Pulmonary artery endothelial cell (primary cell): ENCODE measurements at regions not wholly inside any gene's neighbourhood (a gene's known extent, or its start where the extent isn't known, plus 50 kb on each side); places are given as distances from the start of the nearest gene placed in this dataset.

Source experiments
- DNase-seq: peaks from one replicate; pipeline ENCODE4 v3.0.0-alpha.2; 2011; ENCODE audit warnings: low read depth, low spot score

DNA sequence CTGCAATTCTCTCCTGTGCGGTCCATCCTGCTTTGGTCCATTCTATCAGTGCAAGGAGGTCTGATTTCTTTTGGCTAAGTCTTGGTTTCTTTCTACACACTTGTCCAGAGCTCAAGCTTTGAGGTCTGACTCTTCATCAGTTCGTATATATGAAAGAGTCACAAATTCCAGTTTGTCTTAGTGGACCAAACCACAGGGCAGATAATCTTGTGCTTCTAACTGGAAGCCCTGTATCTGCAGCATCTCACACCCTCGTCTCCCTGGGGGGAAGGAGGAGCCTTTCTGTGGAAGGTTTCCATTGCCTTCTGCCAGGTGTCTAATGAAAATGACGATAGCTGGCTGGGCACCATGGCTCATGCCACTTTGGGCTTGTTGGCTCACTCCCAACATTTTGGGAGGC lies 148.5 kb downstream of the SPP2 start:
- DNase-seq, result no peak

DNA sequence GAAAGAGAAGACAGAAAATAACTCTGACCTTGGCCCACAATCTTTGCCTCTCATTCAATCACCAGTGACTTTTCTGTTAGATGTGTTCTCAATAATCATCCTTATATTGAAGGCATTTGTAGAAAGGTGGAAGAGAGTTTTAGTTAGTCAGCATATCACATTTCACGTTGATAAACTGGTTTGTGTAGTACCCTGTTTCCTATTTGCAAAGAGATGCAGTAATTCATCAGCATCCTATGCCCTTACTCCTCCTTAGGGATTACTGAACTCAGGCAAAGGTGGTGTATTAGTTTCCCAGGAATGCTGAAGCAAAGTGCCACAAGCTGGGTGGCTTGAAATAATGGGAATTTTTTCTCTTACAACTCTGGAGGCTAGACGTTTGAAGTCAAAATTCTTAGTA lies 145.0 kb downstream of the SPP2 start:
- no peak for DNase-seq

DNA sequence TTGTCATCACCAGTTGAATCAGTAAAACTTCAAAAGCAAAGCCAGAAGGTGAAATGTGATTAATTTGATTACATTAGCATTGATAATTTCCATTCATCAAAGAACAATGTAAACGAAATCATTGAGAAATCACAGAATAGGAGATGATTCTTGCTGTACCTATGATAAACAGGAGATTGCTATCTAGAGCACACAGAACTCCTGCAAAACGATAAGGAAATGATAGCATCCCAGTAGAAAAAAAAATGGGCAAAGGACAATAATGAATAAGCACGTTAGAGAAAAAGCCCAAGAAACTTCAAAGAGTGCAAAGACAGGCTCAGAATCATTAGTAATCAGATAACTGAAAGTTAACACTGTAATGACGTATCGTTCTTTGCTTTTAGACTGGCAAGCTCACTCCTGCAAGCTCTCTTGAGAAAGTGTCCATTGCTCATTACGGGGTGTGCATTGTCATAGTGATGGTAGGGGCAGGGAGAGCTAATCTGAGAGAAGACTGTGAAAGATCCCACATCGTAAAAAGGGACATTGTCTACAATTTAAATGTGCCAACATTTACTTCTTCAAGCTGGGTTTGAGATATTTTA lies 143.6 kb downstream of the SPP2 start:
- no peak for DNase-seq

DNA sequence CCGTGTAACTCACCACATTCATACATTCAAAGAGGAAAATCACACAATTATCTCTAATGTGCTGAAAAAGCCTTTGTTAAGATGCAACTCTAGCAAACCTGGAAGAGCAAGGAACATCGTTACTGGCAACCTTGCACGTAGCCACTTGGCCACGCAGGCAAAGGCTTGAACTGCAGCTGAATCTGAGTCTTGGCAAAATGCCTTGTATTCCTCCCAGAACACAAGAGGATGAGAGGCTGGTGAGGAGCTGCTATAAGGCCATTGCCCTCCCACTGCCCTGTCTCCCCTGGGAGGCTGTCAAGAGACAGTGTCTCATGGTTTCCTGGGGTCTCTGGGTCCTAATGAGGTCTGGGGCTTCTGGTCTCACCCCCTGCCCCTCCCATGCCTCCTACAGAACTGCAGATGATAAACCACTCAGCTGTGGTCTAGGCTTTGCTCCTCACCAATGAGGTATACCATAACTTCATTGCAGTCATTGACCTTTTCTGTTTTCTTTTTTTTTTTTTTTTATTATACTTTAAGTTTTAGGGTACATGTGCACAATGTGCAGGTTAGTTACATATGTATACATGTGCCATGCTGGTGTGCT lies 141.4 kb downstream of the SPP2 start:
- DNase-seq, result no peak

DNA sequence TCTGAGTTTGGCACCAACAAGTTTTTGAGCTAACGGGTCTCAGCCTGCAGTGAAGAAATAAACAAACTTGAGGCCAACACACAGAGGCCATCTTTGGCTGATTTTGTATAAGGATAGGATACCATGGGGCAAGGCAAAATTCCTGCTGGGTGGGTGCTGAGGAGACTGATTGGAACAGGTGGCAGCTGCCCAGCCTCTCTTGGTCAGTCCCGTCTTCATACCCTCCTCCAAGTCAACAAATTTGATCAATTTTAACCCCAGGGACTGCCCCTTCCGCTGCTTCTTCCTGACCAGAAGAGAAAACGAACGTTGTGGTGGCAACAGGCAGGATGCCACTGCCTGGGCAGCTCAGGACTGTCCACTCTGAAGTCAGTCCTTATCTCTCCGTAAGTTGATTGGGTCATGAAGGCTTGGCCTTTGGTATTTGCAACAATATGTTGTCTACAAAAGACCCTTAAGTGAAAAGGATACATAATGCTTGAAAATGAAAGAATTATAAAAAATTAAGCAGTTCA lies 139.3 kb downstream of the SPP2 start:
- DNase-seq, result no peak

DNA sequence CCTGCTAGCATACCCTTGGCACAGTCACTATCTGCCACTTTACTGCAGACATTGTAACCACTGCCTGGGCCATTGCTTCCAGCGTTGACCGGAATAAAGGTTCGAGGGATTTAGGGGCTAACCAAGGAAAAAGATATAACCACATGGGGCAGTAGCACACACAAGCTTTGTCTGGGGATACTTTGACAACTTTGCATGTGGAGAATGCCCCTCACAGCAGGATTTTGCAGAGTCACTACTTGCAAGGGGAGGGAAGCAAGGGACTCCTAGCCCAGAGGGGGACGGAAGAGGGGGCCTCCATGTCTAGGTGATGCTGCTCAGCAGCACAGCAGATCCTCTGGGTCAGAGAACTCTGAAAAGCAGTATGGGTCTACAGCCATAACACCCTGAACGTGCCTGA lies 138.7 kb downstream of the SPP2 start:
- DNase-seq, result no peak

DNA sequence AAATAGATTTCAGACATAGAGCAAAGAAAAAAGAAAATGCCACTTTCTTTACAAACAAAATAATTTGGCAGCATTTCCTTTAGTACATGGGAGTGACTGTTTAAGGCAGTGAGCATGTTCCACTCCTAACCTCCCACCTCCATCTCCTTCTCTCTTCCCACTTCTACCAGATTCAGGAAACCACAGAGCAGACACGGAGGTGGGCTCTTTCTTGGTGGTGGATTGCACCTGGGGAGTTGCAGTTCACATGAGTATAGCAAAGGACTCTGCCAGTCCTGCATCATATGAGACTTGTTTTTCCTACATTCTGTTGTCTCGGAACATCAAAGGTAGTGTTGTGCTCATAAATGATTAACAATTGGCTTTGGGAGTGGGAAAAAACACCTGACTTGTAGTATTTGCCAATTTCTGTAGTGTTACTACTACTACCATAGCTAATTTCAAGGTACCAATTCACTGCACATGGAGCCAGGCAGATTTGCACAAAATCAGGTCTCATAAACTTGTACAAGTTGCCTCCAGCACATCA lies 137.2 kb downstream of the SPP2 start:
- no peak for DNase-seq

DNA sequence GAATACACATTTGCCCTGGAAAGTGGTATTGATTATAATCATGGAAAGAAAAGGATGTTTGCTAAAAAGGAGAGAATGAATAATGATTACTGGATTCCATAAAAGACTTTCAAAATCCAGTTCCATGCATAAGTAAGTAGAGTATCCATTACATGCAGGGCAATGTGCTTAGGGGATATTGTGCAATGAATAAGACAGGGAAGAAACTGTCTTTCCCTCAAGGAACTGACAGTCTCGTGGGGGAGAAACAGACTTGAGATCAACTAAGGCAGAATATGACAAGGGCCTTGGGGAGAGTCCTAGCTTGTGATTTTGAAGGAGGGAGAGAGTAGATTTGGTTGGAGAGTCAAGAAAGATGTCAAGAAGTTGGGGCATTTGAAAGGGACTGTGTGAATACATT lies 130.6 kb downstream of the SPP2 start:
- DNase-seq, result no peak

DNA sequence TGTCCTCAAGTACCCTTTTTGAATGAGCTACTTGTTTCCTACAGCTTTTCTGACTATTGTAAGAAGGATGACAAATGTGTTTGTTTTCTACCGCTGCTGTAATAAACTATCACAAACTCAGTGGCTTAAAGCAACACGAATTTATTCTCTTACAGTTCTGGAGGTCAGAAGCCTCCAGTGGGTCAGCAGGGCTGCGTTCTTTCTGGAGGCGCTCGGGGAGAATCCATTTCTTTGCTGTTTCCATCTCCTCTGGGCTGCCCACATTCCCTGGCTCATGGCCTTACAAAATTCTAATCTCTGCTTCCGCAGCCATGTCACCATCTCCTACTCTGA lies 128.5 kb downstream of the SPP2 start:
- DNase-seq, result no peak

DNA sequence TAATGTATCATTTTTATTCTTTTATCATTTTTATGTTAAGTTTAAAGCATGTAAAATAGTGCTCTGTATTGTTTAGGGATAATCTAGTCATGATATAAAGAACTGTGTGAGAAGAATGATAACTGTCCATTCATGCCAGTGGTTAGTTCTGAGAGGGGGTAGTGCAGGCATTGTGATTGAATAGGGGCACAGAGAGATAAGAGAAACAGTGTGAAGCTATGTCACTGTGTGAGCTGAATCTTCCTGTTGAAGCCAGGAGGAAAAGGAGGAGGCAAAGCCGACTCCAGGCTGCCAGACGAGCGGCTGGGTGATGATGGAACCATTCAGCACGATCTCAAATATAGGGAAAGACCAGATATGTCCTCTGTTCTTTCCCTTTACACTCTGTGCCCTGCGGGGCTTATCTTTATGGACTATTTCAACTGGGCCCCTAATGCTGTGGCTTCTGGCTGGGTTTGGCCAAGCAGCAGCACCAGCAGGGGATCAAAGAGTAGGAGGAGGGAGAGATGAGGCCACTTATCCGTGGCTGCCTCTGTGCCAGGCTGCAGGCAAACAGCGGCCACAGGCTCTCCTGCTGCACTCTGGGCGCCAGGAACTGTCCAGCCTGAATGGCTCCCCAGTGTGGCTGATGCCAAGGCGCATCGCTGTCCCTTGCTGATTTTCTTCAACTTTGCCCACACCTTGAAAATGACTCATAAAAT lies 128.0 kb downstream of the SPP2 start:
- DNase-seq, result no peak

DNA sequence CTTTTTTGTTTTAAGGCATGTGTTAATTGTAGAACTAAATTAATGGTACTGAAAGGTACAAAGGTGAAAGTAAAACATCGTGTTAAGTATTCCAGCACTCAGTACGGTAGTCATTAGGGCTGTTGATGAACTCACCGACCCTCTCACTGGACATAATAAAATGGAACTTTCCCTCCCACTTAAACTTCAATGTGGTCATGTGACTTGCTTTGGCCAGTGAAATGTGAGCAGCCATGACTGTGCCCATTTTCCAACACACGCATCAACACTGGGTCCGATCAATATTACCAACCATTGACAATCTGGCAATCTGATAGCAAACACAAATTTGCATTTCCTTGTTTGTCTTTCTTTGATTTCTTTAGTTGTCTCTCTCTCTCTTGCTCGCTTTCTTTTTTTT lies 125.1 kb downstream of the SPP2 start:
- DNase-seq, result no peak

DNA sequence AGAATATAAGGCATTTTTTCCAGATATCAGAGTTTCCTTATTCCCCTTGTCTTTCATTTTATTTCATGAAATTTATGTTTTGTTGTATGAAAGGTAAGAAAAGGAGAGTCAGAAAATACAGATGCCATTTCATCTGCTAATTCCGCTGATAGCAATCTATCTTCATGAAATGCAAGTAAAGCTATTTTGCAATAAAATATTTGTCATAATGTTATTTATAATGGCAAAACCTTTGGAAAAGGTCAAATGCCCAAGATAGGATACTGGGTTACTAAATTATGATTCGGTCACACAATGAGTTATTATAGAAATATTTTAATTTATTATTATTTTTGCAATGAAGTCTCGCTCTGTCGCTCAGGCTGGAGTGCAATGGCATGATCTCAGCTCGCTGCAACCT lies 124.2 kb downstream of the SPP2 start:
- no peak for DNase-seq

DNA sequence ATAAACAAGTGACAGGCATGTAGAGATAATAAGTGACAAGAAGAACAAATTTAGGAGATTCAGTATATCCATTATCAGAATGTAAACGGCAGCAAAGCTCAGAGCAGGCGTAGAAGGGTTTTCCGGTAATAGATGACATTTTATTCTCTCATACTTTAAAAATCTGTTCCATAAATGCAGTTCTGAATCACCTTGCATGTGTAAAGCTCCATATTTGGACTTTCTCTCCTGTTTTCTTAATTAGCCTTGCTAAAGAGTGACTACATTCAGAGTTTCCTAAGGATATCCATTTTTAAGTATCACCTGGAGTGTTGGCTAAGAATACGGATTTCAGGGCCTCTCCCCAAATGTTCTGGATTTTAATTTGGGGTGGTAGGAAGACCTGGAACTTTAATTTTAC lies 122.0 kb downstream of the SPP2 start:
- no peak for DNase-seq

DNA sequence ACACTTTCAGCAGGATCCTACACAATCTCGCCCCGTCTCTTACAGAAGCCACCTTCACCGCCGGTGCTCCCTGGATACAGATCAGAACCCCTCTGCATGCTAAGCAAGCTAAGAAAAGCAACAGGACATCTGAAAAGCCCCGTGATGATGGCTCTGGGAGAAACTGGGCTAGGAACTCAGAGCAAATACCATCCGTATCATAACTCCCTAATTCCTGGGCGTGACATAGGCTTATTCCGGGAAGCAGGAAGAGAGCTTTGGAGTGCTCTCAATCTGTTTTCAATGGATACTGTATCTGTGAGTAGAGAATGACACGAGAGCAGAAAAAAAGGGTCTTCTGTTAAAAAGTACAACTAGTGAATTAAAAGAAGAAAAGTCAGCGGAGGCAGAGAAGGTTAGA lies 121.6 kb downstream of the SPP2 start:
- no peak for DNase-seq

DNA sequence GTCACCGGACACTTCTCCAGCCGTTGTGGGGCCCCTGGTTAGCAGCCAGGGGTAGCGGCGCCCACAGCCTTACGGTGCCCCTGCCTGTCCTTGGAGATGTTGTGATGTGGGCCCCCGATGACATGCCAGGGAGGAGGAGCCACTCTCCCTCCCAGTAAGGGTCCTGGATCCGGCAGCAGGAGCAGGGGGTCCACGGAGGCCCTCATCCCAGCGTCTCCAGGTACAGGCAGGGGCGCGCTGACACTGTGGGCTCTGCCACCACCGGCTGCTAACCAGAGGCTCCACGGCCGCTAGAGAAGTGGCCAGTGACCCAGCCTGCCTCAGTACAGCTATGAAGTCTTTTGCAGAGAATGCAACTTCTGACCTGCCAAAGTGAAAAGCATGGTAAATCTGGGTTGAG lies 121.2 kb downstream of the SPP2 start:
- no peak for DNase-seq

DNA sequence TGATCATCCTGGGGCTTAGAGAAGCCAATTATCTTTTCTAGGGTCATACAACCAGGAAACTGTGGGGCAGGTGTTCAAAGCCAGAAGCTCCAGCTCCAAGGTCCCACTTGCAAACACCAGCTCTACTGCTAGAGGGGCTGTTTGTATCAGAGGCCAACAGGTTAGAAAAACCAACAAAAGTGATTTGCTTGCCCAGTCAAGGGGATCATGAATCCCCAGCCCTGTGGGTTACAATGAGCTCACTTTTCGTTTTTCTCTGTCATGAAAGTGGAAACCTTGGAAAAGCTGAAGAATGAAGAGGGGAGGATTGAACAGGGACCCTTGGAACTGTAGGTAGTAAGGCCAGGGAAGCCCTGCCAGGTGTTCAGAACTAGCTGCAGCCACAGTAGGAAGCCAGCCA lies 119.2 kb downstream of the SPP2 start:
- no peak for DNase-seq

DNA sequence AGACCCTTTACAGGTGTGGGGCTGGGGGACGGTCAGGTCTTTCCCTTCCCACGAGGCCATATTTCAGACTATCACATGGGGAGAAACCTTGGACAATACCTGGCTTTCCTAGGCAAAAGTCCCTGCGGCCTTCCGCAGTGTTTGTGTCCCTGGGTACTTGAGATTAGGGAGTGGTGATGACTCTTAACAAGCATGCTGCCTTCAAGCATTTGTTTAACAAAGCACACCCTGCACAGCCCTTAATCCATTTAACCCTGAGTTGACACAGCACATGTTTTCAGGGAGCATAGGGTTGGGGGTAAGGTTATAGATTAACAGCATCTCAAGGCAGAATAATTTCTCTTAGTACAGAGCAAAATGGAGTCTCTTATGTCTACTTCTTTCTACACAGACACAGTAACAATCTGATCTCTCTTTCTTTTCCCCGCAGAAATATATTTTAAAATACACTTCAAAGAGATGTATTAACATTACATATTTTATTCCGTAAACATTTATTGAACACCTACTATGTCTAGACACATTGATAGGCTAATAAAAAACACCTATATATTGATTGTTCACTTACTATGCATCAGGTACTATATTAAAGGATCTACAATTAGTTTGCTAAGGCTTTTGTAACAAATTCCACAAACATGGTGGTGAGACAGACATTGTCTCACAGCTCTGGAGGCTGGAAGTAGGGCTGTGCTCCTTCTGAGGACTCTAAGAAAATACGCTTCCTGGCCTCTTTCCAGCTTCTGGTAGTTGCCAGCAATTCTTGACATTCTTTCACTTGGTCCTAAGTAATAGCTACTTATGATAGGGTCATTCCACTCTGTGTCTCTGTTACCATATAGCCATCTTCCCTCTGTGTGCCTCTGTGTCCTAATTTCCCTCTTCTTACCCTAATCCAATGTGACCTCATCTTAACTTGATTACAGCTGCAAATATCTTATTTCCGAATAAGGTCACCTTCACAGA lies 118.4 kb downstream of the SPP2 start:
- DNase-seq, result peak; percentile 84

DNA sequence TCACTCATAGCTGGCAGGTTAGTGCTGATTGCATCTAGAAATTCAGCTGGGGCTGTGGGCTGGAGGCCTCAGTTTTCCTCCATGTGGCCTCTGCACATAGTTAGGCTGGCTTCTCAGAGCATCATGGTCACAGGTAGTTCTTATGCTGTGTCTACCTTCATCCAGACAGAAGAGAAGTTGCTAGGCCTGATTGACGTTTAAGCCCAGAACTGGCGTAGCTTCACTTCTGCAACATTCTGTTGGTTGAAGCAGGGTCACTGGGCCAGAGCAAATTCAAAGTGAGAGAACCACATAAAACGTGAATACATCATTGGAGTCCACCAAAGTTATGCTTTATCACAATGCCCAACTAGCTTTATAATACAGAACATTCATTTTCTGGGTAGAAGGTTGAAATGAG lies 116.0 kb downstream of the SPP2 start:
- no peak for DNase-seq

DNA sequence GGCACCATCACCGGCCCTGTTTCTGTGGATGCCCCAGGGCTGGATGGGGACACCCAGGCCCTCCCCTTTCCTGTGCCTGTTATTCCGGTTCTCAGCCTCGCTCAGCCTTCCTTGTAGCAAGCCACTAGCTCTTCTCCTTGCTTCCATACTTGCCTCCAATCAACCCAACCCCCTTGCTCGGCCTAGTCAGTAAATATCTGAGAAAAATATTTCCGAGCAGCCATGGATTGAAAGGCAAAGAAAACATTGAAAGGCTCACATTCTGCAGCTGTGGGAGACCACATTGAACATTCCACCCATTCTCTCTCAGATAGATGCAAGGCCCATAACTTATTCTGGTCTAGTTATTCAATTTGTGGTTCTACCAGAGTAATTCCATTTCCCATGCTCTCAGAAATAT lies 114.9 kb downstream of the SPP2 start:
- no peak for DNase-seq

DNA sequence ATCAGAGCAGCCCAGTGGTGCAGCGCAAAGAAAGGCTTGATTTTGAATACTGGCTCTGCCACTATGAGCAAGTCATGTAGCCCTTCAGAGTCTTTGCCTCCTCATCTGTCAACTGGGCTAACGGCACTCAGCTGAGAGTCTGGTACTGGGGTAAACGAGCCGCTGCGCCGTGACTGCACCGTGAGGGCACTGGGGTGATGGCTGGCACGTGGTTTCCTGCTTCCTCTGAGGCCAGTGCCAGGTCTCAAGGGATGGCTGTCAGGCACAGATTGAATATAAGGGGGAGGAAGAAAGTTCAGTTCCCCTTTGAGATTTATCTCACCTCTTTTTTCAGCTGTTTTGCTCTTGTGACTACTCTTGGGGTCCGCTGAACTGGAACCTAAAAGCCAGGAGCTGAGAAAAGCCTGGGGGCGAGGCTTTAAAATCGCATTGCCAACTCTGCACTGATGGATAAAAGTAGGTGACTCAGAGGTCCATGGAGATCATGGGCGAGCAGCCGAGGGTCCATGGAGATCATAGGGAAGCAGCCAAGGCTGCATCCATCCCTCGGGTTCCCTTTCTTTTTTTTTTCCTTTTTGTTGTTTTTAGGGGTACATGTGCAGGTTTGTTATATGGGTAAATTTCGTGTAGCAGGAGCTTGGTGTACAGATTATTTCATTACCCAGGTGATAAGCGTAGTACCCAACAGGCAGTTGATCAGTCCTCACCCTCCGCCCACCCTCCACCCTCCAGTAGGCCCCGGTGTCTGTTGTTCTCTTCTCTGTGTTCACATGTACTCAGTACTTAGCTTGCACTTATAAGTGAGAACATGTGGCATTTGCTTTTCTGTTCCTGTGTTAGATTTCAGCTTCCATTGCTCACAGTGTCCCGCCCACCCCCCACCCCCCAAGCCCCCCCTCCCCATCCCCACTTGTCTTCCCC lies 114.3 kb downstream of the SPP2 start:
- DNase-seq, result no peak
